A673 (cell line): ENCODE measurements at regions not wholly inside any gene's neighbourhood (a gene's known extent, or its start where the extent isn't known, plus 50 kb on each side); places are given as distances from the start of the nearest gene placed in this dataset.

Source experiments
- BruUV-seq: library from RNA; stranded (reverse); fragments of 400-500 nt; replicated peaks from 2 replicates; lab custom pipeline; 2021; lab: Mats Ljungman, UMichigan
- CTCF ChIA-PET: fragments of 300-600 bp; sonication (Branson Sonifier 250); formaldehyde crosslinking; loops from one replicate; lab custom pipeline; 2022; ENCODE audit warnings: antibody characterized with exemption; lab: Charles Lee
- POLR2A ChIA-PET: fragments of 300-600 bp; sonication (Branson Sonifier 250); formaldehyde crosslinking; loops from one replicate; lab custom pipeline; 2022; ENCODE audit warnings: antibody characterized with exemption; ENCODE audit not compliant: low non-redundant PET; lab: Charles Lee
- DNase-seq: peaks from one replicate; pipeline ENCODE4 v3.0.0-alpha.2; 2015; ENCODE audit warnings: low spot score
- H3K27ac ChIP-seq: fragments of 200-600 bp; sonication (generic); 2 replicates; pipeline ENCODE4 v1.5.1; 2016; ENCODE audit warnings: mixed run types, low read depth, mild to moderate bottlenecking, mixed read lengths, antibody characterized with exemption, low read length; ENCODE audit not compliant: poor library complexity, severe bottlenecking
- H3K27me3 ChIP-seq: fragments of 200-600 bp; sonication (generic); replicated peaks from 2 replicates; pipeline ENCODE4 v1.6.1; 2017; ENCODE audit warnings: mixed run types, low read depth, mild to moderate bottlenecking, mixed read lengths, antibody characterized with exemption, low read length; ENCODE audit not compliant: insufficient read depth, poor library complexity
- H3K36me3 ChIP-seq: fragments of 200-600 bp; sonication (generic); 2 replicates; pipeline ENCODE4 v1.6.1; 2016; ENCODE audit warnings: mixed run types, mild to moderate bottlenecking, mixed read lengths, antibody characterized with exemption, low read length; ENCODE audit not compliant: insufficient read depth, poor library complexity, severe bottlenecking
- H3K4me1 ChIP-seq: fragments of 200-600 bp; sonication (generic); 2 replicates; pipeline ENCODE4 v1.6.1; 2017; ENCODE audit warnings: mixed run types, mild to moderate bottlenecking, mixed read lengths, antibody characterized with exemption, low read length; ENCODE audit not compliant: insufficient read depth, poor library complexity, severe bottlenecking
- H3K4me3 ChIP-seq: fragments of 200-600 bp; sonication (generic); 2 replicates; pipeline ENCODE4 v1.5.1; 2016; ENCODE audit warnings: low read depth, mixed run types, mild to moderate bottlenecking, mixed read lengths, low read length; ENCODE audit not compliant: poor library complexity, severe bottlenecking
- H3K9me3 ChIP-seq: fragments of 200-600 bp; sonication (generic); 2 replicates; pipeline ENCODE4 v1.6.1; 2016; ENCODE audit warnings: mixed run types, low read depth, mild to moderate bottlenecking, mixed read lengths, antibody characterized with exemption, low read length; ENCODE audit not compliant: poor library complexity, severe bottlenecking
- CTCF ChIP-seq: fragments of 300-800, 200-600 bp; sonication (generic); conservative IDR thresholded peaks from 2 replicates; pipeline ENCODE4 v1.5.1; 2017; ENCODE audit warnings: low read depth, mild to moderate bottlenecking, antibody characterized with exemption, low read length, moderate library complexity, mixed read lengths
- EZH2 ChIP-seq: fragments of 200-600 bp; sonication (generic); IDR thresholded peaks from 2 replicates; pipeline ENCODE4 v1.6.1; 2017; ENCODE audit warnings: borderline replicate concordance, low read depth, mild to moderate bottlenecking, mixed read lengths, antibody characterized with exemption, low read length; ENCODE audit not compliant: poor library complexity, severe bottlenecking
- intact Hi-C: fragments of 100-400 bp; cut with micrococcal nuclease; formaldehyde crosslinking; loops from one replicate; pipeline ENCODE4 v1.10.0; 2022; ENCODE audit not compliant: unreplicated experiment

- Histone ChIP-seq H3K4me3 (no peak overlapping the region), H3K9me3 (no peaks in the 10 kb centered on the region), H3K4me1 (peaks cover 53% of the 10 kb centered on the region), H3K27ac (no peak overlapping the region), H3K27me3 (no peaks in the 10 kb centered on the region), H3K36me3 (no peaks in the 10 kb centered on the region)
- CTCF ChIA-PET = no interaction called here
- POLR2A ChIA-PET = no interaction called here
- no TSS peak for BruUV-seq
- no peak for TF ChIP-seq EZH2
- TF ChIP-seq CTCF = no peak
- DNase-seq = peak; percentile 70
- intact Hi-C loops = loop anchor here (10.0 kb wide), 1 partner anchor 419 kb away; no protein-coding TSS in a partner anchor
Observed at GRCh38 chr12:20125276-20125798, 243.0 kb upstream of the PDE3A start.

GRCh38 chr12:20126601-20127000 lies 241.7 kb upstream of the PDE3A start:
- TF ChIP-seq EZH2 (no peak), CTCF (no peak)
- BruUV-seq = no TSS peak

GRCh38 chr12:20127413-20127812 lies 240.9 kb upstream of the PDE3A start:
- intact Hi-C loops = loop anchor here (10.0 kb wide), 1 partner anchor 417 kb away; no protein-coding TSS in a partner anchor
- no peak overlapping the region for H3K27ac ChIP-seq
- H3K36me3 ChIP-seq = no peaks in the 10 kb centered on the region
- no peak overlapping the region for H3K4me3 ChIP-seq
- DNase-seq = no peak
- H3K4me1 ChIP-seq = peaks cover 46% of the 10 kb centered on the region
- CTCF ChIA-PET = no interaction called here
- no peaks in the 10 kb centered on the region for H3K9me3 ChIP-seq
- no TSS peak for BruUV-seq
- POLR2A ChIA-PET = no interaction called here
- no peak for TF ChIP-seq EZH2
- no peak for TF ChIP-seq CTCF
- H3K27me3 ChIP-seq = no peaks in the 10 kb centered on the region

More at GRCh38 chr12:20126601-20127000, 241.7 kb upstream of the PDE3A start:
- no peak for DNase-seq
- ChIA-PET POLR2A (no interaction called here), CTCF (no interaction called here)
- H3K27ac ChIP-seq = no peak overlapping the region
- intact Hi-C loops = loop anchor here (10.0 kb wide), 1 partner anchor 418 kb away; no protein-coding TSS in a partner anchor
- no peaks in the 10 kb centered on the region for H3K9me3 ChIP-seq
- no peaks in the 10 kb centered on the region for H3K27me3 ChIP-seq
- H3K4me3 ChIP-seq = no peak overlapping the region
- H3K36me3 ChIP-seq = no peaks in the 10 kb centered on the region
- H3K4me1 ChIP-seq = peaks cover 48% of the 10 kb centered on the region
